Tibial artery (tissue), 4 donors: ENCODE measurements at regions not wholly inside any gene's neighbourhood (a gene's known extent, or its start where the extent isn't known, plus 50 kb on each side); places are given as distances from the start of the nearest gene placed in this dataset.

Source experiments
- DNase-seq, 2 donors: peaks; one replicate each; pipeline ENCODE4 v3.0.0-alpha.2; 2019
- H3K27ac ChIP-seq, 2 donors: fragments of 200-600 bp; sonication (generic) in 1 of 2; 1 replicate in 1 of 2; 2 replicates in 1 of 2; pipeline ENCODE4 v1.5.1; 2018 to 2019; ENCODE audit warnings: mild to moderate bottlenecking in 1 of 2
- H3K27me3 ChIP-seq, 2 donors: fragments of 200-600 bp; sonication (generic) in 1 of 2; one replicate each; pipeline versions ENCODE4 v1.5.1 to v1.6.0; 2016 to 2019
- H3K36me3 ChIP-seq, 3 donors: fragments of 200-600 bp; sonication (generic) in 2 of 3; one replicate each; pipeline ENCODE4 v1.5.1; 2016 to 2019; ENCODE audit warnings: mild to moderate bottlenecking in 2 of 3
- H3K4me1 ChIP-seq, 4 donors: fragments of 200-600 bp; sonication (generic) in 2 of 4; 1 replicate in 3 of 4; 2 replicates in 1 of 4; pipeline ENCODE4 v1.5.1; 2016 to 2019
- H3K4me3 ChIP-seq, 2 donors: fragments of 200-600 bp; sonication (generic) in 1 of 2; 1 replicate in 1 of 2; 2 replicates in 1 of 2; pipeline ENCODE4 v1.5.1; 2018 to 2019; ENCODE audit warnings: mild to moderate bottlenecking in 2 of 2
- H3K9me3 ChIP-seq, 3 donors: fragments of 200-600 bp; sonication (generic) in 1 of 3; one replicate each; pipeline ENCODE4 v1.5.1; 2016 to 2019
- intact Hi-C: fragments of 100-400 bp; cut with DNase I; formaldehyde crosslinking; loops from one replicate; pipeline ENCODE4 v1.15.0; 2023; ENCODE audit warnings: low total_unique reads
- TF ChIP-seq, protein P1 (sequence below), 2 experiments: fragments of 200-600 bp in 1 of 2; fragments of 450-650 bp in 1 of 2; IDR thresholded peaks; one replicate each; pipeline ENCODE4 v1.5.1; 2017 to 2019; ENCODE audit warnings: antibody characterized with exemption in 2 of 2, mild to moderate bottlenecking in 1 of 2, moderate library complexity in 1 of 2

DNA sequence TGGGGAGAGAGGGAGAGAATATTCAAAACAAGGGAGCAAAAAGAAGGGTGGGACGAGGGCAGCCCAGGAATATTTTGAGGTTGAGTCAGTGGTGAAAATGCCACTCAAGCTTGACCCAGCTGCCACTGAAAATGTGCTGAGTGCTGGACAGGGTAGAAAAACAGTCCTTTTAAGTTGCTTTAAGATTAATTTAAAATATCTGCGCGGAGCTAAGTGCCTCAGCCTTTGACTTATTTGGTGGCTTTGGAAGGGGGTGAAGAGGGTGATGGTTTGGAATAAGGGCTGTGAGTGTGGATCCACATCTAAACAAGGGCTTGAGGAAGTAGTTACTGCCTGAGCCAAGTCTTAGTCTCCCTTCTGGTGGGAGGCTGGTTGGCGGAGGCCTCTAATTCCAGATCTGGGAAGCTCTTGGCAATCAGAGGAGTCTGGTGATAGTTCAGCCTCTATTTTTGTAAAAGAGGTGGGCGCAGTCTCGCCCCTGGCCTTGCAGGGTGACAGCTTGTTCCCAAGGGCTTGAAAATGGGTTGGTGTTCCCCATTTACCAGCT, 280.8 kb upstream of the ROPN1 start:
- Histone ChIP-seq H3K27me3 (no peaks in the 10 kb centered on the region), H3K4me1 (peaks cover 0 to 97% (median 67%) of the 10 kb centered on the region in 4 donors), H3K9me3 (no peaks in the 10 kb centered on the region), H3K27ac (peak overlapping the region; percentile 83 to 89), H3K4me3 (no peak overlapping the region), H3K36me3 (peaks cover 0 to 16% (median 0%) of the 10 kb centered on the region in 3 donors)
- TF ChIP-seq, protein P1, sequence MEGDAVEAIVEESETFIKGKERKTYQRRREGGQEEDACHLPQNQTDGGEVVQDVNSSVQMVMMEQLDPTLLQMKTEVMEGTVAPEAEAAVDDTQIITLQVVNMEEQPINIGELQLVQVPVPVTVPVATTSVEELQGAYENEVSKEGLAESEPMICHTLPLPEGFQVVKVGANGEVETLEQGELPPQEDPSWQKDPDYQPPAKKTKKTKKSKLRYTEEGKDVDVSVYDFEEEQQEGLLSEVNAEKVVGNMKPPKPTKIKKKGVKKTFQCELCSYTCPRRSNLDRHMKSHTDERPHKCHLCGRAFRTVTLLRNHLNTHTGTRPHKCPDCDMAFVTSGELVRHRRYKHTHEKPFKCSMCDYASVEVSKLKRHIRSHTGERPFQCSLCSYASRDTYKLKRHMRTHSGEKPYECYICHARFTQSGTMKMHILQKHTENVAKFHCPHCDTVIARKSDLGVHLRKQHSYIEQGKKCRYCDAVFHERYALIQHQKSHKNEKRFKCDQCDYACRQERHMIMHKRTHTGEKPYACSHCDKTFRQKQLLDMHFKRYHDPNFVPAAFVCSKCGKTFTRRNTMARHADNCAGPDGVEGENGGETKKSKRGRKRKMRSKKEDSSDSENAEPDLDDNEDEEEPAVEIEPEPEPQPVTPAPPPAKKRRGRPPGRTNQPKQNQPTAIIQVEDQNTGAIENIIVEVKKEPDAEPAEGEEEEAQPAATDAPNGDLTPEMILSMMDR (IDR thresholded peaks at IDR 0.05), result no peak
- intact Hi-C loops, result no loop called here
- peak; percentile 66 to 90 for DNase-seq

DNA sequence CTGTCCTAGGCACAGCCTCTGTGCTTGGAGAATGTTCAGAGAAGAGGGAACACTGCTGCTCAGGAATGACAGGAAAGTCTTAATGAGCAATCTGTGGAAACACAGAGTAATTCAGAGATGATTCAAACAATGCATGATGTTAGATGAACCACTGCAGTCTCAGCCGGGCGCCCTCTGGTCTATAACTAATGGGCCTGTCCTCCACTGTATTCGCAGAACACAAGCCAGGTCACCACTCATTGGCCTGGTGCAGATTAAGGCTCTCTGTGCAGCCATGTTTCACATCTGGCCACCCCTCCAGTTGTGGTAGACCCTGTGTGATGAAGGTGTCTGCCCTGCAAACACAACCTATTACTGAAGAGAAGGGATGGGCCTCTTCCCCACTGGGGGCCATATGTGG, 281.7 kb upstream of the ROPN1 start:
- no peaks in the 10 kb centered on the region for H3K9me3 ChIP-seq
- peak overlapping the region; percentile 83 to 89 for H3K27ac ChIP-seq
- no peaks in the 10 kb centered on the region for H3K27me3 ChIP-seq
- intact Hi-C loops, result no loop called here
- H3K36me3 ChIP-seq, result peaks cover 0 to 6% (median 0%) of the 10 kb centered on the region in 3 donors
- peaks cover under 1 to 100% (median 74%) of the 10 kb centered on the region in 4 donors for H3K4me1 ChIP-seq
- H3K4me3 ChIP-seq, result no peak overlapping the region
- DNase-seq, result peak in 1 of 2 donors; percentile 53
- TF ChIP-seq, protein P1 (IDR thresholded peaks at IDR 0.05), result no peak

DNA sequence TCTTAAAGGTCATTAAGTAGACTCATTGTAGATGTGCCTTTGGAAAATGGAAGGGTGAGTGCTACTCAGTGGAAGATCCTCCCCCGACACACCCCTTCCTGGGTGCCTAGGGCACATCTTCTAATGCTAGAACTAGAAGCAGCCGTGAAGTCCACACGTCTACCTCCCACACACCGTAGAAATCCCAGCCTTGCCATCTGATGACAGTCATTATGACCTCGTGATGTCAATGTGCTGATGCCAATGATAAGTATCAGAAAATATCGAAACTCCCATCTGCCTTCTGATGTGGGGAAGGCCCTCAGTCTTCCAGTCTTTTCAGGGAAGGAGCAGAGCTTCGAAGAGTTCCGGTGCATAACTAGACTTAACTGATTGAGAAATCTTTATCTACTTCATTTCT, 282.1 kb upstream of the ROPN1 start:
- H3K27me3 ChIP-seq, result no peaks in the 10 kb centered on the region
- TF ChIP-seq, protein P1 (IDR thresholded peaks at IDR 0.05), result no peak
- DNase-seq, result peak in 1 of 2 donors; percentile 37
- intact Hi-C loops, result no loop called here
- peaks cover 0 to 2% (median 0%) of the 10 kb centered on the region in 3 donors for H3K36me3 ChIP-seq
- no peaks in the 10 kb centered on the region for H3K9me3 ChIP-seq
- H3K27ac ChIP-seq, result peak overlapping the region; percentile 83 to 89
- no peak overlapping the region for H3K4me3 ChIP-seq
- H3K4me1 ChIP-seq, result peaks cover 4 to 100% (median 78%) of the 10 kb centered on the region in 4 donors

DNA sequence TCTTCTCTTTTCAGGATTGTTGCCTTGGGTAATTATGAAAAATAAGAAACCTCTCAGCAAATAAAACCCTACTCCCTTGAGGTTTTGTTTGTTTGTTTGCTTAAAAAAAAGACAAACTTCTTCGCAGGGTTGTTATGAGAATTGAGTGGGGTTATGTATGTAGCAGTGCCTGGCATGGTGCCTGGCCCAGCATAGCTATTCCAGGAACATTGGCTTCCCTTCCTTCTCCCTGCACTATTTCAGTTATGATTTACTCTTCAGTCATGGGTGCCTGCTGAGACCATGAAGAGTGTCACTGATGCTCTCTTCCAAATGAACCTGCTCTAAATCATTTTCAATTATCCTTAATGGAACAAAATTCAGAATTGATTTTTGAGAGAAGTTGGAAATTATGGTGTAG, 283.5 kb upstream of the ROPN1 start:
- Histone ChIP-seq H3K27me3 (no peaks in the 10 kb centered on the region), H3K4me3 (no peak overlapping the region), H3K4me1 (peaks cover 4 to 100% (median 91%) of the 10 kb centered on the region in 4 donors), H3K9me3 (no peaks in the 10 kb centered on the region), H3K27ac (peak overlapping the region; percentile 83 to 89), H3K36me3 (no peaks in the 10 kb centered on the region)
- TF ChIP-seq, protein P1 (IDR thresholded peaks at IDR 0.05), result no peak
- peak; percentile 70 to 86 for DNase-seq
- intact Hi-C loops, result no loop called here

DNA sequence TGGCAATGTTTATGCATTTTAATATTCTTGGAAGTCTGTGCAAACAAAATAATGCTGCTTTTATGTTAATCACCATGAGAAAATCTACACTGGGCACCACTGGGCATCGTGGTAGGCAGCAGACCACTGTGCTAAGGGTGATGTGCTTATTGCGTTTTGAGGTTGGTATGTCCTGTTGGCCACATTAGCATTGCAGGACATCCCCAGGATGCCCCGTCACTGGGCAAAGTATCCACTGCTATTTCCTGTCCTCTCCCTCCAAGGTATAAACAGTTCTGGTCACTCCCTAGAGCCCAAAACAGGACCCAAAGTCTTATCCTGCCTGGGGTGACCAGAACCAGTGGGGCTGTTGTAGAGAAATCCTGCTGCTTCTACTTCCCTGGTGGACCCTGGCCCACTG, 284.2 kb upstream of the ROPN1 start:
- no peaks in the 10 kb centered on the region for H3K36me3 ChIP-seq

More for the DNA sequence above, 284.2 kb upstream of the ROPN1 start:
- no peaks in the 10 kb centered on the region for H3K27me3 ChIP-seq
- DNase-seq, result no peak
- peaks cover 4 to 100% (median 95%) of the 10 kb centered on the region in 4 donors for H3K4me1 ChIP-seq
- no peaks in the 10 kb centered on the region for H3K9me3 ChIP-seq
- intact Hi-C loops, result no loop called here
- H3K27ac ChIP-seq, result peak overlapping the region; percentile 83 to 89
- H3K4me3 ChIP-seq, result no peak overlapping the region
- TF ChIP-seq, protein P1 (IDR thresholded peaks at IDR 0.05), result no peak
